ENCODE measurements at regions not wholly inside any gene's neighbourhood (a gene's known extent, or its start where the extent isn't known, plus 50 kb on each side); places are given as distances from the start of the nearest gene placed in this dataset.

GRCh38 chr11:56898856-56899255 is 89.9 kb upstream of the OR5AK2 start:
- WGBS (ENCODE audit: insufficient coverage) = no CpG with 5 or more reads among the region's 5 CpGs
- CTCF ChIA-PET = no interaction called here
- POLR2A ChIA-PET = no interaction called here
- peaks cover 0 to 2% (median 0%) of the 10 kb centered on the region in 5 experiments for H3K27me3 ChIP-seq (replicated peaks in 2 of 5; ENCODE audit: control insufficient read depth in 4 of 5, insufficient read depth in 5 of 5, low read length in 4 of 5)
- DNase-seq = no peak
- no peaks in the 10 kb centered on the region for H3K9me3 ChIP-seq (ENCODE audit: control extremely low read depth in 1 of 5, control insufficient read depth in 4 of 5, insufficient read depth in 2 of 5, low read depth in 1 of 5, low read length in 4 of 5)
- H3K4me3 ChIP-seq (ENCODE audit: control insufficient read depth in 1 of 7, extremely low read depth in 1 of 7, insufficient read depth in 4 of 7, low read depth in 2 of 7, low read length in 6 of 7) = no peak overlapping the region
- H3K4me1 ChIP-seq (ENCODE audit: control extremely low read depth in 1 of 4, control insufficient read depth in 4 of 4, insufficient read depth in 4 of 4, low read length in 3 of 4) = no peaks in the 10 kb centered on the region
- H3K36me3 ChIP-seq (ENCODE audit: control insufficient read depth in 4 of 4, insufficient read depth in 4 of 4, low read length in 3 of 4) = no peaks in the 10 kb centered on the region
- no peak overlapping the region for H3K27ac ChIP-seq (ENCODE audit: insufficient read depth in 1 of 2, low read depth in 1 of 2, low read length in 2 of 2, poor library complexity in 1 of 2, severe bottlenecking in 2 of 2)

GRCh38 chr11:56890584-56891305 is 98.0 kb upstream of the OR5AK2 start:
- Histone ChIP-seq H3K36me3 (ENCODE audit: control insufficient read depth in 4 of 4, insufficient read depth in 4 of 4, low read length in 3 of 4) (no peaks in the 10 kb centered on the region), H3K4me3 (ENCODE audit: control insufficient read depth in 1 of 7, extremely low read depth in 1 of 7, insufficient read depth in 4 of 7, low read depth in 2 of 7, low read length in 6 of 7) (no peak overlapping the region), H3K27me3 (replicated peaks in 2 of 5; ENCODE audit: control insufficient read depth in 4 of 5, insufficient read depth in 5 of 5, low read length in 4 of 5) (peaks cover 0 to 3% (median 2%) of the 10 kb centered on the region in 5 experiments), H3K27ac (ENCODE audit: insufficient read depth in 1 of 2, low read depth in 1 of 2, low read length in 2 of 2, poor library complexity in 1 of 2, severe bottlenecking in 2 of 2) (no peak overlapping the region), H3K9me3 (ENCODE audit: control extremely low read depth in 1 of 5, control insufficient read depth in 4 of 5, insufficient read depth in 2 of 5, low read depth in 1 of 5, low read length in 4 of 5) (no peaks in the 10 kb centered on the region), H3K4me1 (ENCODE audit: control extremely low read depth in 1 of 4, control insufficient read depth in 4 of 4, insufficient read depth in 4 of 4, low read length in 3 of 4) (no peaks in the 10 kb centered on the region)
- no peak for DNase-seq
- ChIA-PET CTCF (no interaction called here), POLR2A (no interaction called here)
- WGBS (ENCODE audit: insufficient coverage) = 75% methylated on average over 8 of the region's 9 CpGs

GRCh38 chr11:56889986-56890385 is 98.7 kb upstream of the OR5AK2 start:
- POLR2A ChIA-PET = no interaction called here
- Histone ChIP-seq H3K4me1 (ENCODE audit: control extremely low read depth in 1 of 4, control insufficient read depth in 4 of 4, insufficient read depth in 4 of 4, low read length in 3 of 4) (no peaks in the 10 kb centered on the region), H3K27me3 (replicated peaks in 2 of 5; ENCODE audit: control insufficient read depth in 4 of 5, insufficient read depth in 5 of 5, low read length in 4 of 5) (peaks cover 0 to 3% (median 2%) of the 10 kb centered on the region in 5 experiments), H3K27ac (ENCODE audit: insufficient read depth in 1 of 2, low read depth in 1 of 2, low read length in 2 of 2, poor library complexity in 1 of 2, severe bottlenecking in 2 of 2) (no peak overlapping the region), H3K4me3 (ENCODE audit: control insufficient read depth in 1 of 7, extremely low read depth in 1 of 7, insufficient read depth in 4 of 7, low read depth in 2 of 7, low read length in 6 of 7) (no peak overlapping the region), H3K36me3 (ENCODE audit: control insufficient read depth in 4 of 4, insufficient read depth in 4 of 4, low read length in 3 of 4) (no peaks in the 10 kb centered on the region), H3K9me3 (ENCODE audit: control extremely low read depth in 1 of 5, control insufficient read depth in 4 of 5, insufficient read depth in 2 of 5, low read depth in 1 of 5, low read length in 4 of 5) (no peaks in the 10 kb centered on the region)
- DNase-seq = no peak
- CTCF ChIA-PET = no interaction called here
- WGBS (ENCODE audit: insufficient coverage) = 87% methylated on average over 4 of the region's 4 CpGs

GRCh38 chr11:56887940-56888339 is 100.8 kb upstream of the OR5AK2 start:
- ChIA-PET POLR2A (no interaction called here), CTCF (no interaction called here)
- WGBS (ENCODE audit: insufficient coverage) = 82% methylated on average over 3 of the region's 3 CpGs
- Histone ChIP-seq H3K36me3 (ENCODE audit: control insufficient read depth in 4 of 4, insufficient read depth in 4 of 4, low read length in 3 of 4) (no peaks in the 10 kb centered on the region), H3K27me3 (replicated peaks in 2 of 5; ENCODE audit: control insufficient read depth in 4 of 5, insufficient read depth in 5 of 5, low read length in 4 of 5) (peaks cover 0 to 3% (median 0%) of the 10 kb centered on the region in 5 experiments), H3K27ac (ENCODE audit: insufficient read depth in 1 of 2, low read depth in 1 of 2, low read length in 2 of 2, poor library complexity in 1 of 2, severe bottlenecking in 2 of 2) (no peak overlapping the region), H3K9me3 (ENCODE audit: control extremely low read depth in 1 of 5, control insufficient read depth in 4 of 5, insufficient read depth in 2 of 5, low read depth in 1 of 5, low read length in 4 of 5) (no peaks in the 10 kb centered on the region), H3K4me1 (ENCODE audit: control extremely low read depth in 1 of 4, control insufficient read depth in 4 of 4, insufficient read depth in 4 of 4, low read length in 3 of 4) (no peaks in the 10 kb centered on the region), H3K4me3 (ENCODE audit: control insufficient read depth in 1 of 7, extremely low read depth in 1 of 7, insufficient read depth in 4 of 7, low read depth in 2 of 7, low read length in 6 of 7) (no peak overlapping the region)
- DNase-seq = no peak

- 46% methylated on average over 2 of the region's 6 CpGs for WGBS (ENCODE audit: insufficient coverage)
- Histone ChIP-seq H3K27ac (ENCODE audit: insufficient read depth in 1 of 2, low read depth in 1 of 2, low read length in 2 of 2, poor library complexity in 1 of 2, severe bottlenecking in 2 of 2) (no peak overlapping the region), H3K27me3 (replicated peaks in 2 of 5; ENCODE audit: control insufficient read depth in 4 of 5, insufficient read depth in 5 of 5, low read length in 4 of 5) (peaks cover 0 to 3% (median 0%) of the 10 kb centered on the region in 5 experiments), H3K9me3 (ENCODE audit: control extremely low read depth in 1 of 5, control insufficient read depth in 4 of 5, insufficient read depth in 2 of 5, low read depth in 1 of 5, low read length in 4 of 5) (no peaks in the 10 kb centered on the region), H3K4me1 (ENCODE audit: control extremely low read depth in 1 of 4, control insufficient read depth in 4 of 4, insufficient read depth in 4 of 4, low read length in 3 of 4) (no peaks in the 10 kb centered on the region), H3K4me3 (ENCODE audit: control insufficient read depth in 1 of 7, extremely low read depth in 1 of 7, insufficient read depth in 4 of 7, low read depth in 2 of 7, low read length in 6 of 7) (no peak overlapping the region), H3K36me3 (ENCODE audit: control insufficient read depth in 4 of 4, insufficient read depth in 4 of 4, low read length in 3 of 4) (no peaks in the 10 kb centered on the region)
- POLR2A ChIA-PET = no interaction called here
- no peak for DNase-seq
- CTCF ChIA-PET = no interaction called here
These were observed 102.3 kb upstream of the OR5AK2 start for GRCh38 chr11:56886455-56886854.

GRCh38 chr11:56885854-56886253 is 102.9 kb upstream of the OR5AK2 start:
- H3K36me3 ChIP-seq (ENCODE audit: control insufficient read depth in 4 of 4, insufficient read depth in 4 of 4, low read length in 3 of 4) = no peaks in the 10 kb centered on the region
- CTCF ChIA-PET = no interaction called here
- no peaks in the 10 kb centered on the region for H3K9me3 ChIP-seq (ENCODE audit: control extremely low read depth in 1 of 5, control insufficient read depth in 4 of 5, insufficient read depth in 2 of 5, low read depth in 1 of 5, low read length in 4 of 5)
- WGBS (ENCODE audit: insufficient coverage) = 86% methylated on average over 1 of the region's 2 CpGs
- H3K4me1 ChIP-seq (ENCODE audit: control extremely low read depth in 1 of 4, control insufficient read depth in 4 of 4, insufficient read depth in 4 of 4, low read length in 3 of 4) = no peaks in the 10 kb centered on the region
- peaks cover 0 to 3% (median 0%) of the 10 kb centered on the region in 5 experiments for H3K27me3 ChIP-seq (replicated peaks in 2 of 5; ENCODE audit: control insufficient read depth in 4 of 5, insufficient read depth in 5 of 5, low read length in 4 of 5)
- POLR2A ChIA-PET = no interaction called here
- DNase-seq = no peak
- no peak overlapping the region for H3K27ac ChIP-seq (ENCODE audit: insufficient read depth in 1 of 2, low read depth in 1 of 2, low read length in 2 of 2, poor library complexity in 1 of 2, severe bottlenecking in 2 of 2)
- no peak overlapping the region for H3K4me3 ChIP-seq (ENCODE audit: control insufficient read depth in 1 of 7, extremely low read depth in 1 of 7, insufficient read depth in 4 of 7, low read depth in 2 of 7, low read length in 6 of 7)

- POLR2A ChIA-PET = no interaction called here
- Histone ChIP-seq H3K4me1 (ENCODE audit: control extremely low read depth in 1 of 4, control insufficient read depth in 4 of 4, insufficient read depth in 4 of 4, low read length in 3 of 4) (no peaks in the 10 kb centered on the region), H3K27ac (ENCODE audit: insufficient read depth in 1 of 2, low read depth in 1 of 2, low read length in 2 of 2, poor library complexity in 1 of 2, severe bottlenecking in 2 of 2) (no peak overlapping the region), H3K27me3 (replicated peaks in 2 of 5; ENCODE audit: control insufficient read depth in 4 of 5, insufficient read depth in 5 of 5, low read length in 4 of 5) (peaks cover 0 to 3% (median 0%) of the 10 kb centered on the region in 5 experiments), H3K36me3 (ENCODE audit: control insufficient read depth in 4 of 4, insufficient read depth in 4 of 4, low read length in 3 of 4) (no peaks in the 10 kb centered on the region), H3K9me3 (ENCODE audit: control extremely low read depth in 1 of 5, control insufficient read depth in 4 of 5, insufficient read depth in 2 of 5, low read depth in 1 of 5, low read length in 4 of 5) (no peaks in the 10 kb centered on the region), H3K4me3 (ENCODE audit: control insufficient read depth in 1 of 7, extremely low read depth in 1 of 7, insufficient read depth in 4 of 7, low read depth in 2 of 7, low read length in 6 of 7) (no peak overlapping the region)
- CTCF ChIA-PET = no interaction called here
- no CpG with 5 or more reads among the region's 1 CpG for WGBS (ENCODE audit: insufficient coverage)
- no peak for DNase-seq
These were observed 103.5 kb upstream of the OR5AK2 start for GRCh38 chr11:56885177-56885576.

Measured in common myeloid progenitor, CD34-positive (primary cell).